ENCODE measurements at regions not wholly inside any gene's neighbourhood (a gene's known extent, or its start where the extent isn't known, plus 50 kb on each side); places are given as distances from the start of the nearest gene placed in this dataset.

DNA sequence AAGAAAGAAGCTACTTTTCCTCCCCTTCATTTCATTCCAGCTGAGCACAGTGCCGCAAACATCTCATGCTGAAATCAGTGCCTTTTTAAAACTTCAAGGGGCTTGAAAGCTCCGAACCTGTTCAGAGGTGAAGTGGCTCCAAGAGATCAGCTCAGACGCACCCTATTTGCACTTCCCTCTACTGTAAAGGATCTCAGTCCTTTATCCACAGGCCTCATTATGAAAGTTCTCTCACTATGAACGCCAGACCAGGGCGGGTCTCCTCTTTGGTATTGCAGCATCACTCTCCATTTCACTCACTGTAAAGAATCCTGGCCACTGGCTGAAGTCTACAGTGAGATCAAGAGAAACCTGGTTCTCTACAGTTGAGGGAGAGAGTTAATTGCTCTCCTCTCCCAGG, 232.7 kb upstream of the POU3F2 start:
- POLR2A ChIA-PET = no interaction called here
- intact Hi-C loops (cut with micrococcal nuclease) = no loop called here
- DNase-seq (ENCODE audit: low read depth, low spot score) = no peak

More for the DNA sequence above, 232.7 kb upstream of the POU3F2 start:
- H3K79me2 ChIP-seq (ENCODE audit: insufficient read depth, low read length) = no peaks in the 10 kb centered on the region
- ChIA-PET CTCF (no interaction called here), RAD21 (ENCODE audit: low non-redundant PET in 1 of 2, low total read pairs in 2 of 2, uncharacterized antibody in 2 of 2, unreplicated experiment in 2 of 2) (no interaction called here)
- H3K9ac ChIP-seq (ENCODE audit: low read length) = no peak overlapping the region
- BruUV-seq (replicated peaks) = no TSS peak
- no peak overlapping the region for H3K27ac ChIP-seq (ENCODE audit: low read depth, low read length)
- no peaks in the 10 kb centered on the region for H3K9me2 ChIP-seq (ENCODE audit: insufficient read depth)
- peaks cover 5% of the 10 kb centered on the region; the same call in 1 of the 2 replicates for H3K27me3 ChIP-seq (ENCODE audit: insufficient read depth, low read length)
- no peaks in the 10 kb centered on the region for H3K9me3 ChIP-seq (ENCODE audit: control insufficient read depth in 1 of 2, insufficient read depth in 1 of 2, low read depth in 1 of 2, low read length in 2 of 2)
- H3K4me1 ChIP-seq (ENCODE audit: control insufficient read depth in 1 of 2, insufficient read depth in 2 of 2, low read length in 2 of 2) = no peaks in the 10 kb centered on the region
- H3K4me2 ChIP-seq (ENCODE audit: low read length) = no peak overlapping the region
- no peaks in the 10 kb centered on the region for H3K36me3 ChIP-seq (ENCODE audit: control insufficient read depth in 1 of 2, insufficient read depth in 2 of 2, low read length in 2 of 2)
- no peak overlapping the region for H2AFZ ChIP-seq (ENCODE audit: low read depth, low read length, poor library complexity, severe bottlenecking)
- H3K4me3 ChIP-seq (replicated peaks in 1 of 2; ENCODE audit: low read depth in 1 of 2, low read length in 2 of 2) = no peak overlapping the region
- ATAC-seq = no peak
- H4K20me1 ChIP-seq (ENCODE audit: insufficient read depth) = no peaks in the 10 kb centered on the region
- TF ChIP-seq POLR2A (IDR thresholded peaks at IDR 0.05; ENCODE audit: borderline replicate concordance, extremely low read depth, insufficient read depth, insufficient read length) = no peak
- TF ChIP-seq, protein P1, sequence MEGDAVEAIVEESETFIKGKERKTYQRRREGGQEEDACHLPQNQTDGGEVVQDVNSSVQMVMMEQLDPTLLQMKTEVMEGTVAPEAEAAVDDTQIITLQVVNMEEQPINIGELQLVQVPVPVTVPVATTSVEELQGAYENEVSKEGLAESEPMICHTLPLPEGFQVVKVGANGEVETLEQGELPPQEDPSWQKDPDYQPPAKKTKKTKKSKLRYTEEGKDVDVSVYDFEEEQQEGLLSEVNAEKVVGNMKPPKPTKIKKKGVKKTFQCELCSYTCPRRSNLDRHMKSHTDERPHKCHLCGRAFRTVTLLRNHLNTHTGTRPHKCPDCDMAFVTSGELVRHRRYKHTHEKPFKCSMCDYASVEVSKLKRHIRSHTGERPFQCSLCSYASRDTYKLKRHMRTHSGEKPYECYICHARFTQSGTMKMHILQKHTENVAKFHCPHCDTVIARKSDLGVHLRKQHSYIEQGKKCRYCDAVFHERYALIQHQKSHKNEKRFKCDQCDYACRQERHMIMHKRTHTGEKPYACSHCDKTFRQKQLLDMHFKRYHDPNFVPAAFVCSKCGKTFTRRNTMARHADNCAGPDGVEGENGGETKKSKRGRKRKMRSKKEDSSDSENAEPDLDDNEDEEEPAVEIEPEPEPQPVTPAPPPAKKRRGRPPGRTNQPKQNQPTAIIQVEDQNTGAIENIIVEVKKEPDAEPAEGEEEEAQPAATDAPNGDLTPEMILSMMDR (IDR thresholded peaks at IDR 0.05 in 2 of 3, conservative IDR thresholded peaks at IDR 0.05 in 1 of 3; ENCODE audit: borderline replicate concordance in 1 of 3, insufficient read depth in 1 of 3, low read depth in 2 of 3, low read length in 2 of 3) = no peak
- TF ChIP-seq, protein P2, sequence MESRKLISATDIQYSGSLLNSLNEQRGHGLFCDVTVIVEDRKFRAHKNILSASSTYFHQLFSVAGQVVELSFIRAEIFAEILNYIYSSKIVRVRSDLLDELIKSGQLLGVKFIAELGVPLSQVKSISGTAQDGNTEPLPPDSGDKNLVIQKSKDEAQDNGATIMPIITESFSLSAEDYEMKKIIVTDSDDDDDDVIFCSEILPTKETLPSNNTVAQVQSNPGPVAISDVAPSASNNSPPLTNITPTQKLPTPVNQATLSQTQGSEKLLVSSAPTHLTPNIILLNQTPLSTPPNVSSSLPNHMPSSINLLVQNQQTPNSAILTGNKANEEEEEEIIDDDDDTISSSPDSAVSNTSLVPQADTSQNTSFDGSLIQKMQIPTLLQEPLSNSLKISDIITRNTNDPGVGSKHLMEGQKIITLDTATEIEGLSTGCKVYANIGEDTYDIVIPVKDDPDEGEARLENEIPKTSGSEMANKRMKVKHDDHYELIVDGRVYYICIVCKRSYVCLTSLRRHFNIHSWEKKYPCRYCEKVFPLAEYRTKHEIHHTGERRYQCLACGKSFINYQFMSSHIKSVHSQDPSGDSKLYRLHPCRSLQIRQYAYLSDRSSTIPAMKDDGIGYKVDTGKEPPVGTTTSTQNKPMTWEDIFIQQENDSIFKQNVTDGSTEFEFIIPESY (IDR thresholded peaks at IDR 0.05; ENCODE audit: extremely low read depth, insufficient replicate concordance, low read length) = no peak
- TF ChIP-seq JUND (IDR thresholded peaks at IDR 0.05) = no peak
- no peak for TF ChIP-seq RAD21 (IDR thresholded peaks at IDR 0.05; ENCODE audit: low read depth)
- TF ChIP-seq SIN3A (IDR thresholded peaks at IDR 0.05; ENCODE audit: low read depth) = no peak
- no peak for TF ChIP-seq ZFX (IDR thresholded peaks at IDR 0.05)
- TF ChIP-seq, protein P3, sequence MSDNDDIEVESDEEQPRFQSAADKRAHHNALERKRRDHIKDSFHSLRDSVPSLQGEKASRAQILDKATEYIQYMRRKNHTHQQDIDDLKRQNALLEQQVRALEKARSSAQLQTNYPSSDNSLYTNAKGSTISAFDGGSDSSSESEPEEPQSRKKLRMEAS (IDR thresholded peaks at IDR 0.05) = no peak
- TF ChIP-seq SP1 (IDR thresholded peaks at IDR 0.05; ENCODE audit: low read depth) = no peak
- TF ChIP-seq EZH2 (IDR thresholded peaks at IDR 0.05) = no peak
- TF ChIP-seq YY1 (IDR thresholded peaks at IDR 0.05; ENCODE audit: extremely low read depth, insufficient replicate concordance, low read depth, low read length) = no peak
- TF ChIP-seq CBX3 (IDR thresholded peaks at IDR 0.05; ENCODE audit: low read depth) = no peak
- no peak for TF ChIP-seq EGR1 (IDR thresholded peaks at IDR 0.05; ENCODE audit: low read depth)
- TF ChIP-seq FOSL1 (IDR thresholded peaks at IDR 0.05; ENCODE audit: low read depth) = no peak
- TF ChIP-seq POLR2AphosphoS5 (IDR thresholded peaks at IDR 0.05; ENCODE audit: low read depth, low read length) = no peak
- TF ChIP-seq TCF7L2 (IDR thresholded peaks at IDR 0.05; ENCODE audit: borderline replicate concordance, extremely low read depth, insufficient read depth, insufficient read length) = no peak
- TF ChIP-seq, protein P4, sequence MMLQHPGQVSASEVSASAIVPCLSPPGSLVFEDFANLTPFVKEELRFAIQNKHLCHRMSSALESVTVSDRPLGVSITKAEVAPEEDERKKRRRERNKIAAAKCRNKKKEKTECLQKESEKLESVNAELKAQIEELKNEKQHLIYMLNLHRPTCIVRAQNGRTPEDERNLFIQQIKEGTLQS (IDR thresholded peaks at IDR 0.05) = no peak
- TF ChIP-seq SRF (IDR thresholded peaks at IDR 0.05; ENCODE audit: low read depth) = no peak
- no peak for TF ChIP-seq CEBPB (IDR thresholded peaks at IDR 0.05; ENCODE audit: low read depth)

Data from HCT116 (cell line).